Right atrium auricular region (tissue), 2 donors: ENCODE measurements at regions not wholly inside any gene's neighbourhood (a gene's known extent, or its start where the extent isn't known, plus 50 kb on each side); places are given as distances from the start of the nearest gene placed in this dataset.

Experiments used
- DNase-seq: peaks from one replicate; pipeline ENCODE4 v3.0.0-alpha.2; 2019; ENCODE audit warnings: low spot score
- H3K27ac ChIP-seq, 2 donors: fragments of 200-600 bp; sonication (generic); 1 replicate in 1 of 2; 2 replicates in 1 of 2; pipeline ENCODE4 v1.5.1; 2016 to 2019
- H3K27me3 ChIP-seq, 2 donors: fragments of 200-600 bp; sonication (generic); one replicate each; pipeline versions ENCODE4 v1.5.1 to v1.6.0; 2017 to 2019
- H3K36me3 ChIP-seq: fragments of 200-600 bp; sonication (generic); one replicate; pipeline ENCODE4 v1.5.1; 2016
- H3K4me1 ChIP-seq, 2 donors: fragments of 200-600 bp; sonication (generic); one replicate each; pipeline versions ENCODE4 v1.5.1 to v1.6.0; 2017 to 2019
- H3K4me3 ChIP-seq, 2 donors: fragments of 200-600 bp; sonication (generic); 1 replicate in 1 of 2; 2 replicates in 1 of 2; pipeline ENCODE4 v1.5.1; 2017 to 2019; ENCODE audit warnings: mild to moderate bottlenecking in 1 of 2, moderate library complexity in 1 of 2
- H3K9me3 ChIP-seq, 2 donors: fragments of 200-600 bp; sonication (generic); one replicate each; pipeline ENCODE4 v1.5.1; 2019
- TF ChIP-seq, protein P1 (sequence below), 2 donors: fragments of 200-600 bp; sonication (generic); IDR thresholded peaks; one replicate each; pipeline ENCODE4 v1.5.1; 2019; ENCODE audit warnings: antibody characterized with exemption in 2 of 2

DNA sequence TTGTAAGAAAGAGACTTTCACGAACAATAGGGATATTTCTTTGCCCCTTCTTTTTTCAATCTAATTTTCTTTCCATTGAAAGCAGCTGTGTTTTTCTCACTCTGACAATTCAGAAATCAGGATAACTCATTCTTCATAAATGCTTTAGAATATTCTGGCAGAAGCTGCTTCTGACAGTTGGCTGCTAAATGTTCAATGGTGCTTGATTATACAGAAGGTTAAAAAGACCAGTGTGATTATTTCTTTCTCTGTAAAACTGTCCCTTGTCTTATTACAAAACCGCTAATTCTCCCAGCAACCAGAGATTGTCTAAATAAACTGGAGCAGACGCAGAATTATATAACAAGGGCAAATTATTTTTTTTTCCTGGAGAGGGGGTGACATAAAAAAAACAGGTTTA lies 394.4 kb downstream of the SPRY2 start:
- H3K27ac ChIP-seq: no peak overlapping the region
- H3K27me3 ChIP-seq: no peaks in the 10 kb centered on the region
- no peaks in the 10 kb centered on the region for H3K36me3 ChIP-seq
- no peak for DNase-seq
- TF ChIP-seq, protein P1, sequence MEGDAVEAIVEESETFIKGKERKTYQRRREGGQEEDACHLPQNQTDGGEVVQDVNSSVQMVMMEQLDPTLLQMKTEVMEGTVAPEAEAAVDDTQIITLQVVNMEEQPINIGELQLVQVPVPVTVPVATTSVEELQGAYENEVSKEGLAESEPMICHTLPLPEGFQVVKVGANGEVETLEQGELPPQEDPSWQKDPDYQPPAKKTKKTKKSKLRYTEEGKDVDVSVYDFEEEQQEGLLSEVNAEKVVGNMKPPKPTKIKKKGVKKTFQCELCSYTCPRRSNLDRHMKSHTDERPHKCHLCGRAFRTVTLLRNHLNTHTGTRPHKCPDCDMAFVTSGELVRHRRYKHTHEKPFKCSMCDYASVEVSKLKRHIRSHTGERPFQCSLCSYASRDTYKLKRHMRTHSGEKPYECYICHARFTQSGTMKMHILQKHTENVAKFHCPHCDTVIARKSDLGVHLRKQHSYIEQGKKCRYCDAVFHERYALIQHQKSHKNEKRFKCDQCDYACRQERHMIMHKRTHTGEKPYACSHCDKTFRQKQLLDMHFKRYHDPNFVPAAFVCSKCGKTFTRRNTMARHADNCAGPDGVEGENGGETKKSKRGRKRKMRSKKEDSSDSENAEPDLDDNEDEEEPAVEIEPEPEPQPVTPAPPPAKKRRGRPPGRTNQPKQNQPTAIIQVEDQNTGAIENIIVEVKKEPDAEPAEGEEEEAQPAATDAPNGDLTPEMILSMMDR (IDR thresholded peaks at IDR 0.05): no peak
- H3K4me1 ChIP-seq: no peaks in the 10 kb centered on the region
- H3K4me3 ChIP-seq: no peak overlapping the region
- H3K9me3 ChIP-seq: no peaks in the 10 kb centered on the region

DNA sequence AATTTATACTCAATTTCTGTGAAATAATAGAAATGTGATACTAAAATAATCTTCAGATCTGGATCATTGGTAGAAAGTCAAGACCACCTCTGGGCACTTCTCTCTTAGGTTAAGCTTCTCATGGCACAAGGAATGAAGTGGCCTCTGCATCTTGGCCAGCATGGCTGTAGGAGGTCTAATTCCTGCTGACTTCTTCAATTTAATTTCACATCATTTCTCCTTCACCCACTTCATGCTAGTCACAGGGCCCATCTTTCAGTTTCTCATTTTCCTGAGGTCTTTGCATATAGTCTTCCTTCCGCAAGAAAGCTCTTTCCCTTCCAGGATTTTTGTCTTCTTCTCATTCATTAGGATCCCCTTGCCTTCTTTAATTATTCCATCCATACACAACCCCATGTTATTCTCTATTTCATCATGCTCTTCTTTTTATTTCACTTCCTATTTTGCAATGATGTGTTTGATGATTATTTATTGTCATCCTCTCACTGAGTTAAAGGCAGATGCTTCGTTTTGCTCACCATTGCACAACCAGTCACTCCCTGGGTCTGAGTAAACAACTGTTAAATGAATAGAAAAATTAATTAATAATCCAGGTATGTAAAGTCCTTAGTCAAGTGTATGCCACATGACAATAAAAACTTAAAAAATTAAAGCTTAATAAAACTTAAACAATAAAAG lies 397.4 kb downstream of the SPRY2 start:
- Histone ChIP-seq H3K36me3 (no peaks in the 10 kb centered on the region), H3K27ac (no peak overlapping the region), H3K9me3 (no peaks in the 10 kb centered on the region), H3K4me3 (no peak overlapping the region), H3K4me1 (no peaks in the 10 kb centered on the region), H3K27me3 (no peaks in the 10 kb centered on the region)
- no peak for DNase-seq
- TF ChIP-seq, protein P1 (IDR thresholded peaks at IDR 0.05): no peak

DNA sequence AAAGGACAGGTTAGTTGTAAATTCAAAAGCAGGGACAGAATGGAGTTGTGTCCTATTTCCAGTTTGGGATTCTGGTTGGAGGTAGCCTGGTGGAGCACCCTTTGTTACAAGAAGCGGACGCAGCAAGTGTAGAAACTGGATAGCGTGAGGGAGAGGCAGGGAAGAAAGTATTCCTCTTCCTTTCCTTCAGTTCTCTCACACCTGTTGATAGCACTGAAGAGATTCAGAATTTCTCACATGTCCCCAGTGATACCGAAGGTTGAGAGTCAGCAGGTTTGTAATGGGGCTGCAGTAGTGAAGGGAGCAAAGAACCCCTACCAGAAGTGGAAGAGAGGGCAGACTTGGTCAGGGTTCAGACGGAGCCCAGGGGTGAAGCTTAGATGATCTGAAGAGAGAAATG lies 399.2 kb downstream of the SPRY2 start:
- Histone ChIP-seq H3K4me1 (no peaks in the 10 kb centered on the region), H3K9me3 (no peaks in the 10 kb centered on the region), H3K27me3 (no peaks in the 10 kb centered on the region), H3K36me3 (no peaks in the 10 kb centered on the region), H3K27ac (no peak overlapping the region), H3K4me3 (no peak overlapping the region)
- TF ChIP-seq, protein P1 (IDR thresholded peaks at IDR 0.05): no peak
- DNase-seq: no peak

DNA sequence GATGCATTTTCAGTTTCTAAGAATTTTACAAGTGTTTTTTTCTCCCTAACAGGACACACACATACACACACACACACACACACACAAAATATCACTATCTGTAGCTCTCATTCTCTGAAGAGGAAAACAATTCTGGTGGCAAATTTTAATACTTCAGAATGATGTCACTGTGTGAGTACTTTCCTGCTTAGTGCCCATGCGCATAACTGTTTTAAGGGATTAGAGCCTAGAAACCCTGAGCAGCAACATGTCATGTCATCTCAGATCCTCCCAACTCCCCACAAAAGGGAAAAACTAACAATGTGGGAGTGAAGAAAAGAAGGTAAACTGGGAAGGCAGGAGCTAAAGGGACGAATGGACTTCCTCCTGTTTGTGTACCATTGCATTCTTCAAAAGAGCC lies 401.2 kb downstream of the SPRY2 start:
- no peak overlapping the region for H3K4me3 ChIP-seq
- no peaks in the 10 kb centered on the region for H3K27me3 ChIP-seq
- peaks cover 0 to 6% of the 10 kb centered on the region in 2 donors for H3K4me1 ChIP-seq
- H3K36me3 ChIP-seq: no peaks in the 10 kb centered on the region
- TF ChIP-seq, protein P1 (IDR thresholded peaks at IDR 0.05): no peak
- no peak for DNase-seq
- no peaks in the 10 kb centered on the region for H3K9me3 ChIP-seq
- H3K27ac ChIP-seq: no peak overlapping the region

DNA sequence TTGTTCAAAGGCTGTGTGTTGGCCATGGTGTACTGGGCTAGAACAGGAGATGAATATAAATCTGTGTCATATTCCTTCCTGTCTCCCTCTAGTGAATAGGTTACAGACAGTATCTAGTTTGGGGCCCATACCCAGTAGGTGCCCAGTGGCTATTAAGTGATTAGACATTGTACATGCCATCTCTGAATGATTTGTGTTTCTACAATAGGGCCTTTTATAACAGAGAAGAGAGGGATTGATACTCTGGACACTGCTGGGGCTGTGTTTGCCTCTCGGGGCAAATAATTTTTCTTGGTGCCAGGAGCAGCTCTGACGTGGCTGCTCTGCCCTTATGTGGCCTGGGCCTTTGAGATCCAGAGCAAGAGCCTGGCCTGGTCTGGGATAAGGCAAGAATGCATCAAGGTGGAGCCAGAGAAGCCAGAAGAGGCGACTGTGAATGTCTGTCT lies 403.1 kb downstream of the SPRY2 start:
- Histone ChIP-seq H3K4me3 (no peak overlapping the region), H3K9me3 (no peaks in the 10 kb centered on the region), H3K4me1 (peaks cover 0 to 6% of the 10 kb centered on the region in 2 donors), H3K36me3 (no peaks in the 10 kb centered on the region), H3K27ac (peak overlapping the region in 1 of 2 donors; percentile 76), H3K27me3 (no peaks in the 10 kb centered on the region)
- TF ChIP-seq, protein P1 (IDR thresholded peaks at IDR 0.05): no peak
- DNase-seq: no peak

DNA sequence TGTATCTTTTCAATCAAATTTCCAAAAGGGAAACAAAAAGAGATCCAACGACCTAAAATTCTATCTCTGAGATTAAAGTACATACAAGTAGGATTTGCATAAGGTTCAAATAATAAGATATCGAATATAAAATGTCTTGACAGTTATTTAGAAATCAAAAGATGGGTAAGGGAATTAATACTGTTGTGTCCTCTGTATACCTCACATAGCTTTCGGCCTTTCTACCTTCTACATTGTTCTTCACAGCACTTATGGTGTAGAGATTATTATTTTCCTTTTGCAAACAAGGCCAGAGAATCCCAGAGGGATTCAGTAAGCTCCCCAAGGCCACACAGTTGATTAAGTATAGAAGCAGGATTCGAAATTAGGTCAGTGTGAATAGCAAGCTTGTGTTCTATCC lies 403.6 kb downstream of the SPRY2 start:
- no peaks in the 10 kb centered on the region for H3K27me3 ChIP-seq
- H3K9me3 ChIP-seq: no peaks in the 10 kb centered on the region
- peak overlapping the region; percentile 62 to 76 for H3K27ac ChIP-seq
- no peak for DNase-seq
- TF ChIP-seq, protein P1 (IDR thresholded peaks at IDR 0.05): no peak
- peaks cover 0 to 6% of the 10 kb centered on the region in 2 donors for H3K4me1 ChIP-seq
- no peak overlapping the region for H3K4me3 ChIP-seq
- H3K36me3 ChIP-seq: no peaks in the 10 kb centered on the region
